Suppressor macrophage treated with lipopolysaccharide for 1 hour (primary cell): ENCODE measurements at regions not wholly inside any gene's neighbourhood (a gene's known extent, or its start where the extent isn't known, plus 50 kb on each side); places are given as distances from the start of the nearest gene placed in this dataset.
A peak's percentile ranks its signal among the peaks of the same experiment; 100 is the strongest.
"Not testable (repeated sequence)": the region's sequence is repeated elsewhere in the genome, so short reads cannot be mapped to it uniquely, and the experiment has no call there.

Experiments
- DNase-seq, 3 donors: peaks; one replicate each; pipeline ENCODE4 v3.0.0-alpha.2; 2020 to 2022

- DNase-seq: no peak
Observed at GRCh38 chr5:175344331-175345195, 99.4 kb downstream of the DRD1 start.

GRCh38 chr5:175343308-175343707, 100.7 kb downstream of the DRD1 start:
- no peak for DNase-seq

DNA sequence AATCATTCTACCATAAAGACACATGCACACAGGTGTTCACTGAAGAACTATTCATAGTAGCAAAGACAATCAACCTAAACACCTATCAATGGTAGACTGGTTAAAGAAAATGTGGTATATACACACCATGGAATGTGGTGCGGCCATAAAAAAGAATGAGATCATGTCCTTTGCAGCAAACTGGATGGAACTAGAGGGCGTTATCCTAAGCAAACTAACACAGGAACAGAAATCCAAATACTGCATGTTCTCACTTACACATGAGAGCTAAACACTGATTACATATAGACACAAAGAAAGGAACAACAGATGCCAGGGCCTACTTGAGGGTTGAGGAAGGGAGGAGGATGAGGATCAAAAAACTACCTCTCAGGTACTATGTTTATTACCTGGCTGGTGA, 103.8 kb downstream of the DRD1 start:
- no peak for DNase-seq

- DNase-seq: no peak
Observed at GRCh38 chr5:175337680-175338079, 106.3 kb downstream of the DRD1 start.

DNA sequence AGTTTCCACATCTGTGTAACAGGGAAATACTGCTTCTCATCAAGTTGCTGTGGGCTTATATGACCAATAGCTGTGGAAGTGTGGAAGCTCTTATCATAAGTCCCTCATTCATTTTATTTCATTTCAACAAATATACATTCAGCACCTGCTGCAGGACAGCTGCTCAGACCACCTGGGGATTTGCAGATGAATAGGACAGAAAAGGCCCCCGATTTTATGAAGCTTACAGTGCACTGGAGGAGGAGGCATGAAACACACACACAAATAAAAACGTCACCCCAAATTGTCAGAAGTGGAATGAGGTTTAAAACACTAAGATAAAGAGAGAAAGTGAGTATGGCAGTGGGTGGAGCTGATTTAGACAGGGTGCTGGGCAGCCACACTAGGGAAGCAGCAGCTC, 107.2 kb downstream of the DRD1 start:
- DNase-seq: no peak

DNA sequence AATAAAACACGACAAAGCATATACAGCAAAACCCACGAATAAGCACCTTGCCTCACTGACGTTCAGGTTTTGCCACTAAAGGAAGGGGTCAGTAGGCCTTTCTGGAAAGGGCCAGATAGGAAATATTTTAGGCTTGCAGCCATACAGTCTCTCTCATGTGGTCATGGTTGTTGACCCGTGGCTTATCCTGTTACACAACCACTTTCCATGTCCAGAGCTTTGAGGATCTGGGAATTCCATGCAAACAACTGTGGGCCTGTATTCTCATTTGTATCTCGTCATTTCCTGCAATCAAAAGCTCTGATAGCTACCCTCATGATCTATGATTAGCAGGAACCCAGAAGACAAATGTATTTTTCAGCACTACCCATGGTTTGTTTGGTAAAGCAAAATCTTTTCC, 108.3 kb downstream of the DRD1 start:
- no peak for DNase-seq

DNA sequence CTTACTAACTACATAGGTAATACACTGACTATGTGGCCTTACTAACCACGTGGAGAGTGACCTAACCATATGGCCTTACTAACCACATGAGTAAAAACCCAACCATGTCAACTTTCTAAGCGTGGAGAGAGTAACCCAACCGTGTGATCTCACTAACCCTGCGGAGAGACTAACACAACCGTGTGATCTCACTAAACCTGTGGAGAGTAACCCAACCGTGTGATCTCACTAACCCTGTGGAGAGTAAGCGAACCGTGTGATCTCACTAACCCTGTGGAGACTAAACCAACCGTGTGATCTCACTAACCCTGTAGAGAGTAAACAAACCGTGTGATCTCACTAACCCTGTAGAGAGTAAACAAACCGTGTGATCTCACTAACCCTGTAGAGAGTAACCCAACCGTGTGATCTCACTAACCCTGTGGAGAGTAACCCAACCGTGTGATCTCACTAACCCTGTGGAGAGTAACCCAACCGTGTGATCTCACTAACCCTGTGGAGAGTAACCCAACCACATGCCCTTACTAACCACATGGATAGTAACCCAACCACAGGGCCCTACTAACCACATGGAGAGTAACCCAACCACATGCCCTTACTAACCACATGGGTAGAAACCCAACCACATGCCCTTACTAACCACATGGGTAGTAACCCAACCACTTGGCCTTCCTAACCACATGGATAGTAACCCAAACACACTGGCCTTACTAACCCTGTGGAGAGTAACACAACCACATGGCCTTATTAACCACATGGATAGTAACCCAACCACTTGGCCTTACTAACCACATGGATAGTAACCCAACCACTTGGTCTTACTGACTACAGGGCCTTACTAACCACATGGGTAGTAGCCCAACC, 112.6 kb downstream of the DRD1 start:
- DNase-seq: not testable (repeated sequence)

DNA sequence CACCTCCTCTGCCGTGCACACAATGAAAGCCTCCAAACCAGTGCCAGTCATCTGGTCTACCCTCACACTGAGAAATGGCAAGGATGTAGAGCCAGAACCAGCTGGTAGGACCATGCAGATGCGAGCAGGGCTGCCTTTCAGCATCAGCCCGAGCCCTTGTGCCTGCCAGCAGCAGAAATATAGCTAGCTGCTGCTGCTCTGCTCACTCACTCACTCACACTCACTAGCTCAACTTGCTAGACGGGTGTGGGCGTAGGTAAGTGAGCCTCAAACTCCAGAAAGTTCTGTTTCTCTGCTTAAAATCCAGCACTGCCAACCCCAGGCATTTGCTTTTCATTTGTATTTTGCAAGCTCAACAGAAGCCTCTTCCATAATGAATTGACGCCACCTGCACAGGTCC, 114.0 kb downstream of the DRD1 start:
- DNase-seq: no peak

DNA sequence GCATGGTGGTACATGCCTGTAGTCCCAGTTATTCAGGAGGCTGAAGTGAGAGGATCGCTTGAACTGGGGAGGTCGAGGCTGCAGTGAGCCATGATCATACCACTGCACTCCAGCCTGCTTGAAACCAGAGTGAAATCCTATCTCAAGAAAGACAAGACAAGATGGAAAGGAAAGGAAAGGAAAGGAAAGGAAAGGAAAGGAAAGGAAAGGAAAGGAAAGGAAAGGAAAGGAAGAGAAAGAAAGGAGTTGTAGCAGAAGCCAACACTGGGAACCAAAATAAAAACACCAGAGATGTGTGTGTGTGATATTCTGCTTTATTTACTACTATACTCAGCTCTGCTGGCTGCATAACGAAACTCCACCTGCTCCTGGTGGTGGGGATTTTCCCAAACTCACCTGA, 115.3 kb downstream of the DRD1 start:
- DNase-seq: no peak

DNA sequence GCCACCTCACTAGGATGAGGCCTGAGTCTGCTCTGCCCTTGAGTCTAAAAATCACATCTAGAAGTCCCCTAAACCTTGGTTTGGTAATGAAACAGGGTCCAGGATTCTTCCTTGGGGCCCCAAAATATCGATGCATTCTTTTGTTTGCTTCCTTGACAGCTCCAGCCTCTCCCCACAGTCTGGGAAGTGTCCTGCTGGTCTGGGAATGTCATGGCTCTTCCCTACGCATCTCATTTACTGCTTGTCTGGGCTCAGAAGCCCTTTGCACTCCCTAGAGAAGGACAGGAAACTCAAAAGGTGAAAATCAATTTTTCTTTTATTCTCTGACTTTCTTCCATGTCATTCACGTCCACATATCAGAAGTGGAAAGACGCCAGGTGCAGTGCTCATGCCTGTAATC, 115.8 kb downstream of the DRD1 start:
- no peak for DNase-seq

DNA sequence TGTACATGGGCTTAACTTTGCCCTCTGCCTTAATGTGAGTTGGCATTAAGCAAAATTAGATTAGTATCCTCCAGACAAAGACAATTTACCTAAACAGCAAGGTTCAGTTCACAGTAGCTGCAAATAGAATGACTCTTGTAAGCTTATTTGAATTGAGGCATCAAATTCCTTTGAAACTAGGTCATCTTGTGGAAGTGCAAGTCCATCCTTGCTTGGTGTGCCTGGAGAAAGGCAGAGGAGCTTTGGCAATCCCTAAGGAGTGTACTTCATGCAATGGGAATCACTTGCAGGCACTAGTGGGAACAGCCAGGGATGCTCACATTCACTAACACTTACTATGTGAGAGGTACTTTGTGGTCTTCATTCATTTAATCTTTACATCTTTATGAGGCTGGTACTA, 118.3 kb downstream of the DRD1 start:
- DNase-seq: no peak

- DNase-seq: peak; percentile 22 to 44 (median 30)
Observed at GRCh38 chr5:175321927-175322532, 122.0 kb downstream of the DRD1 start.

DNA sequence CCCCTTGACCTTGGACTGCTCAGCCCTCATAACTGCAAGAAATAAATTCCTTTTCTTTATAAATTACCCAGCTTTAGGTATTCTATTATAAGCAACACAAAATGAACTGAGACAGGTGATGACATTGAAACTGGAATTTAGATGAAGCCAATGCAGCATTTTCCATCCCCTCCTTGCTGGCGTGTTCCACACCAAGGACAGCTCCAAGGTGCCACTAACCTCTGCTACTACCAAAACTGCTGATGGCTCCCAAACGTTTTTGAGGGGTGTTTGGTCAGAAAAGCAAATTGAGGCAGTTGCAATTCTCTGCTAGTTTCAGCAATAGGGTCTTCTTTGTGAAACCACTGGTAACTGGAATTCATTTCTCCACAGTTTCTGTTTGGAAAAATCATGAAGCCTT, 124.8 kb downstream of the DRD1 start:
- DNase-seq: no peak

DNA sequence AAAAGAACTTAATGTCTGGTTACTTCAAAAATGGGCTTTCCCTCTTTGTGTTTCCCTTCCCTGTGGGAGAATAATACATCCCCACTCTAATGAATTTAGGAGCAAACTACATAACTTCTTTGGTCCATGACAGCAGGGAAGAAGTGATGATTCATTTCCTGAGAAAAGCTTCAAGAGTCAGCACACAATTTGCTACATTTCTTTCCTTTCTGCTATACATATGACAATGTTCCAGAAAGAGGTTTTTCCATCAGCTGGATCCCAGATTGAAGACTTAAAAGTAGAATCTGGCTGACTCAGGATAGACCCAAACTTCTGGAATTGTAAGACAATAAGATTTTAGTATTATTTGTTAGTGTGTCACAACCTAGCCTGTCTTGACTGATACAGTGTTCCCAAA, 126.1 kb downstream of the DRD1 start:
- no peak for DNase-seq

DNA sequence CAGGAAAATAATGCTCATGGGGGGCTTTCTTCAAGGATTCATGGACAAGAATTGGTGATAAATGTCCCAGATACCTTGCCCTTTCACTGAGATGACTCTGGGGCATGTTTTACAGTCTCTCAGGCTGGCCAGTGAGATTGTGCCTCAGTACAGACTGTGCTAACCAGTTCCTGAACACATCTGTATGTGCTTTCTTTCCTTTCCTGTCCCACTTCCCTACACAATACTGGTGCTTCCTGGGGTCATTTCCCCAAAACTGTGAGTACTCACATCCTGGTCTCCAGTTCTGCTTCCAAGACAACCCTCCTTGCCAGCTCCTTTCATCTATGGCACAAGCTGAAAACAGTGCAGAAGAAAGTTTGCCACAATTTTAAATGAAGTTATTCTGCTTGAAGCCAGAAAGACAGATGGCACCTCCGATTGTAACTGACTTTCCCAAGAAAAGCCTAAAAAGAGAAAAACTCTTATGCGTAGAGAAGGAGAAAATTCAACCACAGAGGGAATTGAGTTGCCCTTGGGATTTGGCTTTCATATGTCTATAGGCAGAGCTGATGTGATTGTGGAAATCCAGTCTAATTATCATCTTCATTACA, 134.7 kb downstream of the DRD1 start:
- no peak for DNase-seq

DNA sequence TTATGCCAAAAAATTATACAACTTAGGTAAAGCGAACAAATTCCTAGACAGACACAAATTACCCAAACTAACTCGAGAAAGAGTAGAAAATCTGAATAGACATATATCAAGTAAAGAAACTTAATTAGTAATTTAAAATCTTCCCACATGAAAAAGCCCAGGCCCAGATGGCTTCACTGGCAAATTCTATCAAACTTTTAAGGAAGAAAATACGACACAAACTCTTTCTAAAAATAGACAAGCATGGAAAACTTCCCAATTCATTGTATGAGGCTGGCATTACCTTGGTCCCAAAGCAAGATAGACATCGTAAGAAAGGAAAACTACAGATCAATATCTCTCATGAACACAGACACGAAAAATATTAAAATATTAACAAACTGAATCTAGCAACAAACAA, 135.3 kb downstream of the DRD1 start:
- DNase-seq: no peak

DNA sequence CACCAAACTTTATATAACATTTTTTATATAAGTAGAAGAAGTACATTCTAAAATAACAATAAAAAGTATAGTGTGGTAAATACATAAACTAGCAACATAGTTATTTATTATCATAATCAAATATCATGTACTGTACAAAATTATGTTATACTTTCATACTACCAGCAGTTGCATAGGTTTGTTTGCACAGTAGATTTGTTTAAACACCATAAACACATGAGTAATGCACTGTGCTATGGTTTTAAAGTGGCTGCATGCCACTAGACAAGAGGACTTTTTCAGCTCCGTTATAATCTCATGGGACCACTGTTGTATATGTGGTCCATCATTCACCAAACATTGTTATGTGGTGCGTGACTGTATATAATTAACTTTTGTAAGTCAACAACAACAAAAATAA, 137.6 kb downstream of the DRD1 start:
- DNase-seq: no peak

- no peak for DNase-seq
Observed at GRCh38 chr5:175305251-175305650, 138.7 kb downstream of the DRD1 start.

DNA sequence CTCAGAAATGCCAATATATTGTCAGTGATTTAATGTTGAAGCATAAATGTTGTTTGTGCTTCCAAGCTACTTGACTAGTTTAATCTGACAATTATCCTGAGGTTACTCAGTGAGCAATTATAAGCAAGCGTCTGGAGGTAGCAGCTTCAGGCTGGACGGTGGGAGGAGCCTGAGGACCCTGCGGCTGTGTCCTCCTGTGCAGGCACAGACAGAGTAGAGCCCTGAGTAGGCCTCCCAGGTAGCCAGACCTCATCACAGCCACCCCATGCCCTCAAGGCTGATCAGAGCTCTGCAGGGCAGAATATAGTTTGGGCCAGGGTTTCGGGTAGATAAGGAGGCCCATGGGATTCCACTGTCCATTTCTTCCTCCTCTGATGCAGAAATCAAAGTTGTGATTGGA, 153.6 kb downstream of the DRD1 start:
- no peak for DNase-seq

DNA sequence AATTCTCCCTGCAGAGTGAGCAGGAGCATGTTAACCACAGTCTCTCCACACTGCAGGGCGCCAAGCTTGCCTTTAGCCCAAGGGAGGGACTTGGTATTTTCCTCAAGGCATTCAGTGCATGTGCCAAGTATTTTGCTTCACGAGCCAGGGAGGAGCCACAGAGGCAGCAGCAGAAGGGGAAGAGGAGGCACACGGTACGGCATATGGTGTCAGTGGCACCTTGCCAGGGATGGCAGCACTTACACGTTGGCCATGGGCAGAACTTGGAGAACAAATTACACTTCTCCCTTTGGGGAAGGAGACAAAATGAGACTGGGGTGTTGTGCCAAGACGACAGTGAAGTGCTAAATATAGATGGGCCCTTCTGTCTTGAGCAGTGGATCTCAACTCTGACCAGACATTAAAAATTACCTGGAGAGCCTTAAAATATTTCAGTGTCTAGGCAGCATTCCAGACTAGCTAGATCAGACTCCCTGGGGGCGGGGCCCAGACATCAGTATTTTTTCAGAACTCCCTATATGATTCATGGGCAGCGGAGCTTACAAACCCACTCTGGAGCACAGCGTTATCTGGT, 155.8 kb downstream of the DRD1 start:
- no peak for DNase-seq

DNA sequence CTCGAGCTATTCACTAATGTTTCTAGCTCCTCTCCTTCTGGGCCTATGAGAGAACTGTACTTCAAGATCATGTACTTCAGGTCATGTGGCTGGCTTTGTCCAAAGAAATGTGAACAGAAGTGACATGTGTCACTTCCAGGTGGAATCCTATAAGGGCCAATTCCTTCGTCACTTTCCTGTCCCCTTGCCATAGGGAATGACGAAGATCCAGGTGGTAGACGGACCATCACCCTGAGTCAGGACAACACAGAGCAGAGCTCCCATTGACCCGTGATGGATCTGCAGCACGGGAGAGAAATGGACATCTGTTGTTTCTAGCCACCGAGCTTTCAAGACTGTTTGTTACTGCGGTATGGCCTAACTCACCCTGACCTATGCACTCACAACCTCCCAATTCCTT, 157.0 kb downstream of the DRD1 start:
- DNase-seq: no peak

DNA sequence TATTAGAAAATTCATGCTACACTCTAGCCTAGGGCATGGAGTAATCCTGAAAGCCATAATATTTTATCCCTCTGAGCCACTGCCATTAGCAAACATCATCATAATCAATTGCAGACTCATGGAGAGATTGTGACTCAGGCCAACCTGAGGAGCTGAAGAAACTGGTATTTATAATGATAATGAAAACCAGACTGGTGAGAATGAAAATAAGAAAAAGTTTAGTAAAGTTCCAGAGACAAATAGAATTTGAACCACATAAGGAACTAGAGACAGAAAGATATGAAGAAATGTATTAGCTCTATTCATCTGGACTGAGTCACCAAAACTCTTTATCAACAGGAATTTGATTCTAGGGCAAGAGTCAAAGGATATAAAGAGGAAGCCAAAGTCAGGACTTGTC, 158.7 kb downstream of the DRD1 start:
- DNase-seq: no peak

DNA sequence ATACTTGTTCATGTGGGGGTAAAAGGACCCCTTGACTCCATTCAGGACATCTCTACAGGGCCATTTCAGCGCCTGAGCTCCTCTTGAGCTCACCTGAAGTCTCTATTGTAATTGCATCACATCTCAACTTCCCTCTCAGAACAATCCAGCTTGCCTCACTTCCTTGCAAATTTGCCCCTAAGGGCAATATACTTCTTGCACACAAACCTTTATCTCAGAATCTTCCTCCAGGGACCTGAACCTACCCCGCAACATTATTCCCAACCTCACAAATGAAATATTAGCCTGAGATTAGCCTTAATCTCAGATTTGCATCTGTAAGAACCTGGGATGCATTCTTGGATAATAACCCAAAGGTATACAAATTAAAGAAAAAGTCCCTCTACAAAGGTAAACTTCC, 159.2 kb downstream of the DRD1 start:
- no peak for DNase-seq
